ENCODE measurements at regions not wholly inside any gene's neighbourhood (a gene's known extent, or its start where the extent isn't known, plus 50 kb on each side); places are given as distances from the start of the nearest gene placed in this dataset.

GRCh38 chr1:57671750-57672149 is 247.9 kb upstream of the DAB1 start:
- Histone ChIP-seq H3K9me3 (replicated peaks; ENCODE audit: control insufficient read depth, insufficient read depth, low read depth, low read length) (no peaks in the 10 kb centered on the region), H3K4me2 (ENCODE audit: insufficient read depth, low read length) (no peak overlapping the region), H3K27ac (ENCODE audit: extremely low read depth, low read depth, low read length) (no peak overlapping the region), H3K9ac (ENCODE audit: insufficient read depth in 1 of 2, low read depth in 2 of 2, low read length in 2 of 2) (no peak overlapping the region), H3K79me2 (ENCODE audit: control insufficient read depth, insufficient read depth, low read length) (no peaks in the 10 kb centered on the region), H3K27me3 (ENCODE audit: control insufficient read depth in 2 of 2, insufficient read depth in 2 of 2, low read length in 2 of 2) (no peaks in the 10 kb centered on the region), H3K4me1 (replicated peaks in 1 of 2; ENCODE audit: control insufficient read depth in 2 of 2, insufficient read depth in 2 of 2, low read length in 2 of 2) (no peaks in the 10 kb centered on the region), H2AFZ (ENCODE audit: low read depth, low read length) (no peak overlapping the region), H3K36me3 (ENCODE audit: control insufficient read depth, insufficient read depth, low read length) (no peaks in the 10 kb centered on the region), H3K4me3 (no peak overlapping the region), H4K20me1 (replicated peaks; ENCODE audit: control insufficient read depth, insufficient read depth, low read length) (no peaks in the 10 kb centered on the region), H3K9me1 (ENCODE audit: control insufficient read depth, insufficient read depth, low read length) (no peaks in the 10 kb centered on the region)
- in situ Hi-C loops (cut with MboI) (no loop called here), intact Hi-C loops (cut with micrococcal nuclease) (no loop called here)
- DNase-seq (ENCODE audit: extremely low read depth in 1 of 4, low spot score in 3 of 4) (no peak), ATAC-seq (no peak), FAIRE-seq (no peak)
- POLR2A ChIA-PET = no interaction called here
- BruUV-seq (replicated peaks) = no TSS peak
- TF ChIP-seq ZNF830 (CRISPR knock-in tag; IDR thresholded peaks at IDR 0.05) (no peak), REST (IDR thresholded peaks at IDR 0.05; ENCODE audit: borderline replicate concordance) (peak; percentile 48), REST (CRISPR knock-in tag; IDR thresholded peaks at IDR 0.05; ENCODE audit: low read depth) (no peak), ZNF561 (CRISPR knock-in tag; conservative IDR thresholded peaks at IDR 0.05) (no peak)
- CTCF ChIA-PET (ENCODE audit: low intra/inter-chr PET ratio) = no interaction called here

Measured in K562 (cell line).